HepG2 (cell line): ENCODE measurements at regions not wholly inside any gene's neighbourhood (a gene's known extent, or its start where the extent isn't known, plus 50 kb on each side); places are given as distances from the start of the nearest gene placed in this dataset.

Experiments used
- ARID3A ChIP-seq: IDR thresholded peaks from 2 replicates; pipeline ENCODE4 v1.6.1; 2012; ENCODE audit warnings: low read depth, low read length, improper control_type of control experiment
- IKZF5 ChIP-seq: IDR thresholded peaks from 2 replicates; pipeline ENCODE4 v1.6.1; 2018; ENCODE audit warnings: missing genetic modification reagents, mild to moderate bottlenecking, missing compliant biosample characterization
- JUND ChIP-seq: sonication (generic); formaldehyde crosslinking; IDR thresholded peaks from 2 replicates; pipeline ENCODE4 v1.8.0; 2022; ENCODE audit warnings: mild to moderate bottlenecking, missing genetic modification reagents
- MED13 ChIP-seq: sonication (generic); formaldehyde crosslinking; IDR thresholded peaks from 2 replicates; pipeline ENCODE4 v1.5.0; 2020; ENCODE audit warnings: missing genetic modification reagents
- PAXIP1 ChIP-seq: sonication (generic); formaldehyde crosslinking; conservative IDR thresholded peaks from 2 replicates; pipeline ENCODE4 v1.4.0; 2020; ENCODE audit warnings: mild to moderate bottlenecking, missing genetic modification reagents, moderate library complexity
- PHF21A ChIP-seq: sonication (generic); formaldehyde crosslinking; IDR thresholded peaks from 2 replicates; pipeline ENCODE4 v1.5.0; 2020; ENCODE audit warnings: mild to moderate bottlenecking, missing genetic modification reagents
- PPARG ChIP-seq: conservative IDR thresholded peaks from 2 replicates; pipeline ENCODE4 v1.6.1; 2016; ENCODE audit warnings: missing biosample characterization, missing genetic modification reagents
- SCMH1 ChIP-seq: sonication (generic); formaldehyde crosslinking; IDR thresholded peaks from 2 replicates; pipeline ENCODE4 v1.9.0; 2021; ENCODE audit warnings: missing genetic modification reagents, mild to moderate bottlenecking, borderline replicate concordance
- SKIL ChIP-seq: sonication (generic); formaldehyde crosslinking; IDR thresholded peaks from 2 replicates; pipeline ENCODE4 v1.8.0; 2022; ENCODE audit warnings: missing genetic modification reagents, mild to moderate bottlenecking, moderate library complexity, borderline replicate concordance
- TCF7 ChIP-seq: sonication (generic); IDR thresholded peaks from 2 replicates; pipeline ENCODE4 v1.6.1; 2016; ENCODE audit warnings: antibody characterized with exemption, low read depth
- TGIF2 ChIP-seq: IDR thresholded peaks from 2 replicates; pipeline ENCODE4 v1.6.1; 2016; ENCODE audit warnings: control low read depth, missing compliant biosample characterization
- ZBTB43 ChIP-seq: sonication (generic); formaldehyde crosslinking; conservative IDR thresholded peaks from 2 replicates; pipeline ENCODE4 v1.4.0; 2020; ENCODE audit warnings: missing genetic modification reagents
- ZNF609 ChIP-seq: sonication (generic); formaldehyde crosslinking; IDR thresholded peaks from 2 replicates; pipeline ENCODE4 v1.4.0; 2020; ENCODE audit warnings: mild to moderate bottlenecking, missing genetic modification reagents, borderline replicate concordance
- ZNF629 ChIP-seq: sonication (generic); formaldehyde crosslinking; conservative IDR thresholded peaks from 2 replicates; pipeline ENCODE4 v1.5.0; 2020; ENCODE audit warnings: missing genetic modification reagents
- ZNF713 ChIP-seq: sonication (generic); formaldehyde crosslinking; IDR thresholded peaks from 2 replicates; pipeline ENCODE4 v1.4.0; 2020; ENCODE audit warnings: mild to moderate bottlenecking, missing genetic modification reagents

GRCh38 chr10:16381083-16381482, 55.7 kb upstream of the PTER start (continued):
- no peak for TF ChIP-seq SKIL (CRISPR knock-in tag)
- peak; percentile 92 for TF ChIP-seq ZNF629 (CRISPR knock-in tag)
- no peak for TF ChIP-seq PHF21A (CRISPR knock-in tag)
- 0 out of 2 replicates have a peak, but pooled peaks have one; percentile 35 for TF ChIP-seq ZNF713 (CRISPR knock-in tag)
- peak; percentile 85 for TF ChIP-seq PPARG
- TF ChIP-seq JUND (CRISPR knock-in tag) = peak; percentile 94
- TF ChIP-seq TCF7 = peak; percentile 62
- 0 out of 2 replicates have a peak, but pooled peaks have one; percentile 48 for TF ChIP-seq TGIF2 (CRISPR knock-in tag)
- peak; percentile 91 for TF ChIP-seq PAXIP1 (CRISPR knock-in tag)
- peak; percentile 41; the same call in 1 of the 2 replicates for TF ChIP-seq IKZF5
- TF ChIP-seq ZBTB43 = no peak
- peak; percentile 95 for TF ChIP-seq ARID3A
- peak; percentile 57; the same call in 1 of the 2 replicates for TF ChIP-seq ZNF609 (CRISPR knock-in tag)
- no peak for TF ChIP-seq SCMH1 (CRISPR knock-in tag)
- no peak for TF ChIP-seq MED13 (CRISPR knock-in tag)
